A673 (cell line): ENCODE measurements at regions not wholly inside any gene's neighbourhood (a gene's known extent, or its start where the extent isn't known, plus 50 kb on each side); places are given as distances from the start of the nearest gene placed in this dataset.

Experiments
- BruUV-seq: library from RNA; stranded (reverse); fragments of 400-500 nt; replicated peaks from 2 replicates; lab custom pipeline; 2021; lab: Mats Ljungman, UMichigan
- CTCF ChIA-PET: fragments of 300-600 bp; sonication (Branson Sonifier 250); formaldehyde crosslinking; loops from one replicate; lab custom pipeline; 2022; ENCODE audit warnings: antibody characterized with exemption; lab: Charles Lee
- POLR2A ChIA-PET: fragments of 300-600 bp; sonication (Branson Sonifier 250); formaldehyde crosslinking; loops from one replicate; lab custom pipeline; 2022; ENCODE audit warnings: antibody characterized with exemption; ENCODE audit not compliant: low non-redundant PET; lab: Charles Lee
- DNase-seq: peaks from one replicate; pipeline ENCODE4 v3.0.0-alpha.2; 2015; ENCODE audit warnings: low spot score
- H3K27ac ChIP-seq: fragments of 200-600 bp; sonication (generic); 2 replicates; pipeline ENCODE4 v1.5.1; 2016; ENCODE audit warnings: mixed run types, low read depth, mild to moderate bottlenecking, mixed read lengths, antibody characterized with exemption, low read length; ENCODE audit not compliant: poor library complexity, severe bottlenecking
- H3K27me3 ChIP-seq: fragments of 200-600 bp; sonication (generic); replicated peaks from 2 replicates; pipeline ENCODE4 v1.6.1; 2017; ENCODE audit warnings: mixed run types, low read depth, mild to moderate bottlenecking, mixed read lengths, antibody characterized with exemption, low read length; ENCODE audit not compliant: insufficient read depth, poor library complexity
- H3K36me3 ChIP-seq: fragments of 200-600 bp; sonication (generic); 2 replicates; pipeline ENCODE4 v1.6.1; 2016; ENCODE audit warnings: mixed run types, mild to moderate bottlenecking, mixed read lengths, antibody characterized with exemption, low read length; ENCODE audit not compliant: insufficient read depth, poor library complexity, severe bottlenecking
- H3K4me1 ChIP-seq: fragments of 200-600 bp; sonication (generic); 2 replicates; pipeline ENCODE4 v1.6.1; 2017; ENCODE audit warnings: mixed run types, mild to moderate bottlenecking, mixed read lengths, antibody characterized with exemption, low read length; ENCODE audit not compliant: insufficient read depth, poor library complexity, severe bottlenecking
- H3K4me3 ChIP-seq: fragments of 200-600 bp; sonication (generic); 2 replicates; pipeline ENCODE4 v1.5.1; 2016; ENCODE audit warnings: low read depth, mixed run types, mild to moderate bottlenecking, mixed read lengths, low read length; ENCODE audit not compliant: poor library complexity, severe bottlenecking
- H3K9me3 ChIP-seq: fragments of 200-600 bp; sonication (generic); 2 replicates; pipeline ENCODE4 v1.6.1; 2016; ENCODE audit warnings: mixed run types, low read depth, mild to moderate bottlenecking, mixed read lengths, antibody characterized with exemption, low read length; ENCODE audit not compliant: poor library complexity, severe bottlenecking
- EZH2 ChIP-seq: fragments of 200-600 bp; sonication (generic); IDR thresholded peaks from 2 replicates; pipeline ENCODE4 v1.6.1; 2017; ENCODE audit warnings: borderline replicate concordance, low read depth, mild to moderate bottlenecking, mixed read lengths, antibody characterized with exemption, low read length; ENCODE audit not compliant: poor library complexity, severe bottlenecking
- intact Hi-C: fragments of 100-400 bp; cut with micrococcal nuclease; formaldehyde crosslinking; loops from one replicate; pipeline ENCODE4 v1.10.0; 2022; ENCODE audit not compliant: unreplicated experiment
- TF ChIP-seq, protein P1 (sequence below): fragments of 300-800, 200-600 bp; sonication (generic); conservative IDR thresholded peaks from 2 replicates; pipeline ENCODE4 v1.5.1; 2017; ENCODE audit warnings: low read depth, mild to moderate bottlenecking, antibody characterized with exemption, low read length, moderate library complexity, mixed read lengths

DNA sequence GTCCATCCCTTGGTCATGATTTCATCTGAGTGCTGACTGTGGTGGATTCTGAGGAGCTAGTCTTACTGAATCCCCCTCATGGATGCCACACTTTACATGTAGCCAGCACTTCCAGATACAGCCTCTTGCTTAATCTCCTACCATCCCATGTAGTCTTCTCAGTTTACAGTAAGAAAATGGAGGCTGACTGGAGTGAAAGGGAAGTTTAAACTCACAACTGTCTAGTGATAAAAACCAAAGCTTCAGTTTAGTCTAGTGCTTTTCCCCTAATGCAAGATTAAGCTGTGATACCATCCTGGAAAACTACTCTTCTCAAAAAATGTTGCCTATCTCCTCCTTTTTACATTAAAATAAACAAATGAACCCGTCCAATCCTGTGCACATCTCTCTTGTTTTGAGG is 146.8 kb upstream of the HES1 start:
- no peak for DNase-seq
- TF ChIP-seq EZH2, result no peak
- TF ChIP-seq, protein P1, sequence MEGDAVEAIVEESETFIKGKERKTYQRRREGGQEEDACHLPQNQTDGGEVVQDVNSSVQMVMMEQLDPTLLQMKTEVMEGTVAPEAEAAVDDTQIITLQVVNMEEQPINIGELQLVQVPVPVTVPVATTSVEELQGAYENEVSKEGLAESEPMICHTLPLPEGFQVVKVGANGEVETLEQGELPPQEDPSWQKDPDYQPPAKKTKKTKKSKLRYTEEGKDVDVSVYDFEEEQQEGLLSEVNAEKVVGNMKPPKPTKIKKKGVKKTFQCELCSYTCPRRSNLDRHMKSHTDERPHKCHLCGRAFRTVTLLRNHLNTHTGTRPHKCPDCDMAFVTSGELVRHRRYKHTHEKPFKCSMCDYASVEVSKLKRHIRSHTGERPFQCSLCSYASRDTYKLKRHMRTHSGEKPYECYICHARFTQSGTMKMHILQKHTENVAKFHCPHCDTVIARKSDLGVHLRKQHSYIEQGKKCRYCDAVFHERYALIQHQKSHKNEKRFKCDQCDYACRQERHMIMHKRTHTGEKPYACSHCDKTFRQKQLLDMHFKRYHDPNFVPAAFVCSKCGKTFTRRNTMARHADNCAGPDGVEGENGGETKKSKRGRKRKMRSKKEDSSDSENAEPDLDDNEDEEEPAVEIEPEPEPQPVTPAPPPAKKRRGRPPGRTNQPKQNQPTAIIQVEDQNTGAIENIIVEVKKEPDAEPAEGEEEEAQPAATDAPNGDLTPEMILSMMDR, result no peak
- BruUV-seq, result no TSS peak
- intact Hi-C loops, result no loop called here
- no peaks in the 10 kb centered on the region for H3K9me3 ChIP-seq
- no peak overlapping the region for H3K27ac ChIP-seq
- no peak overlapping the region for H3K4me3 ChIP-seq
- CTCF ChIA-PET, result no interaction called here
- no peaks in the 10 kb centered on the region for H3K27me3 ChIP-seq
- no peaks in the 10 kb centered on the region for H3K36me3 ChIP-seq
- H3K4me1 ChIP-seq, result peaks cover 22% of the 10 kb centered on the region
- POLR2A ChIA-PET, result no interaction called here

DNA sequence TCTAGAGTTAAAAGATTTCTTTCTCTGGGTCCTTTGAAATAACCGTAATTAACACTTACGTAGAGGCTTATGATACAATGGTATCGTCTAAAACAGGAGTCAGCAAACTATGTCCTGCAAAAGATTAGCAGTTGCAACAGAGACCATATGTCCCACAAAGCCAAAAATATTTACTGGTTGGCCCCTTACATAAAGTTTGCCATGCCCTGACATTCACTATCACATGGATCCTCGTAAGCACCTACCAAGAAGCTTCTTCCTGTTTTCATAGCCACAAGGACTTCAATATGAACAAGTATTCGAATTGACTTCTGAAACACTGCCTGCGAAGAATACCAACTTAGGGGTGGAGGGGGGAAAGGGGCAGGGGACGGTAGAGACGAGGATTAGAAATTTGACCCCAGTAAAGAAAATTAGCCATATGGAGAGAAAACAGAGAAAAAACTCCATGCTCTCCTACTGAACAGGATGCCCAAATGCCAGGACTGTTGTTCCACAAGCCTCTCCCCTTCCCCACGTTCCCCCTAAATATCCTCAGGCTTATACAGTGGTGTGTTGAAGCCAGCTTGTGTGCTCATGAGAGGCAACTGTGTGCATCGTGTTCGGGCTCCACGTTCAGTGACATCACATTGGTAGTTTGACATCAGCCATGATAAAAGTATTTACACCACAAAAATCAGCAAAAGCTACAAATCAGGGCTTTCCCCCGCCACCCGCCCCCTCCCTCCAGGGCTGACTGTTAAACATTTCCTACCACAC is 144.1 kb upstream of the HES1 start:
- CTCF ChIA-PET, result no interaction called here
- Histone ChIP-seq H3K4me1 (peaks cover 14% of the 10 kb centered on the region), H3K9me3 (no peaks in the 10 kb centered on the region), H3K27me3 (no peaks in the 10 kb centered on the region), H3K4me3 (no peak overlapping the region), H3K27ac (no peak overlapping the region), H3K36me3 (no peaks in the 10 kb centered on the region)
- TF ChIP-seq EZH2, result no peak
- TF ChIP-seq, protein P1, result no peak
- intact Hi-C loops, result no loop called here
- POLR2A ChIA-PET, result interaction anchor here (0.6 kb wide), 1 partner anchor 190 kb away, joined by 3 read pairs; no protein-coding TSS in a partner anchor
- BruUV-seq, result no TSS peak
- no peak for DNase-seq

DNA sequence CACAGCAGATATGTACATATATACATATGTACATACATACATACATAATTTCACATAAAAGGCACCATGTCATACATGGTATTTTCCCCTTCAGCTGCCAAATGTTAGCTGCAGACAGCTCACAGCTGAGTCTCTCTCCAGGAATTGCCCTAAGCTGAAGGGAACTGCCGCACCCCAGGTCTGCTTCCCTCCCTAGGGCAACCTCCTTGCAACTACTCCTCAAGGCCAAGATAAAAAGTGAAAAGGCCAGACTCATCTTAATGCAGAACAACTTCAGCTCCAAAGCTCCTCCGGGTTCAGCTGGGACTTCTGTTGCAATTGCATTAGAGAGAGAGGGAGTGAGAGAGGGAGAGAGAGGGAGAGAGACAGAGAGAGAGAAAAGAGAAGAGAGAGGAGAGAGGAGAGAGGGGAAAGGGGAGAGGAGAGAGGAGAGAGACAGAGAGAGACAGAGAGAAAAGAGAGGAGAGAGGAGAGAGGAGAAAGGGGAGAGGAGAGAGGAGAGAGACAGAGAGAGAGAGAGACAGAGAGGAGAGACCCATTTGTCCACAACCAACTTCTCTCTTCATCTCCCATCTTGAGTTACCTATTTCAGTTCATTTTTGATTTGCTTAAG is 143.4 kb upstream of the HES1 start:
- intact Hi-C loops, result no loop called here
- H3K27ac ChIP-seq, result no peak overlapping the region
- DNase-seq, result no peak
- no peaks in the 10 kb centered on the region for H3K27me3 ChIP-seq
- no TSS peak for BruUV-seq
- TF ChIP-seq, protein P1, result no peak
- no peak for TF ChIP-seq EZH2
- H3K9me3 ChIP-seq, result no peaks in the 10 kb centered on the region
- peaks cover 9% of the 10 kb centered on the region for H3K4me1 ChIP-seq
- no peak overlapping the region for H3K4me3 ChIP-seq
- ChIA-PET POLR2A (no interaction called here), CTCF (no interaction called here)
- no peaks in the 10 kb centered on the region for H3K36me3 ChIP-seq
